ENCODE measurements at regions not wholly inside any gene's neighbourhood (a gene's known extent, or its start where the extent isn't known, plus 50 kb on each side); places are given as distances from the start of the nearest gene placed in this dataset.

DNA sequence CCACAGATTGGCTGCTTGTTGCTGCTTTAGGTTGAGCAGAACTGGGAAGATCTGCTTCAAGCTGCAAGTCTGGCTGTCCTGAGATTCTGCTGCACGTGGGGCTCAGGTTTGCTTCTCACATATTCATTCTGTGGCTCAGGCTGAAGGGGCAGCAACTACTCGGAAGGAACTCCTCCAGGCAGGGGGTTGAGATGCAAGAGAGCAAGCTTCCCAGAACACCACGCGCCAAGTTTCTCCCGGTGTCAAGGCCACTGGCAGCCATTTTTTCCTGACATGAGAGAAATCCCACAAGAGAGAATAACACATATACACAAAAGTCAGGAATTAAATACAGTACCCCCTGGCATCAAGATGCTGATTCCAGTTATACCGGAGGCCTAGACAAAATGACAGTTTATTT, 887.6 kb upstream of the SLC10A2 start (continued):
- TF ChIP-seq, protein P1, sequence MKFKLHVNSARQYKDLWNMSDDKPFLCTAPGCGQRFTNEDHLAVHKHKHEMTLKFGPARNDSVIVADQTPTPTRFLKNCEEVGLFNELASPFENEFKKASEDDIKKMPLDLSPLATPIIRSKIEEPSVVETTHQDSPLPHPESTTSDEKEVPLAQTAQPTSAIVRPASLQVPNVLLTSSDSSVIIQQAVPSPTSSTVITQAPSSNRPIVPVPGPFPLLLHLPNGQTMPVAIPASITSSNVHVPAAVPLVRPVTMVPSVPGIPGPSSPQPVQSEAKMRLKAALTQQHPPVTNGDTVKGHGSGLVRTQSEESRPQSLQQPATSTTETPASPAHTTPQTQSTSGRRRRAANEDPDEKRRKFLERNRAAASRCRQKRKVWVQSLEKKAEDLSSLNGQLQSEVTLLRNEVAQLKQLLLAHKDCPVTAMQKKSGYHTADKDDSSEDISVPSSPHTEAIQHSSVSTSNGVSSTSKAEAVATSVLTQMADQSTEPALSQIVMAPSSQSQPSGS (tag by site-specific recombination; IDR thresholded peaks at IDR 0.05; ENCODE audit: low read depth), result no peak
- no peak for TF ChIP-seq MZF1 (tag by site-specific recombination; IDR thresholded peaks at IDR 0.05; ENCODE audit: borderline replicate concordance)
- TF ChIP-seq ZNF423 (tag by site-specific recombination; IDR thresholded peaks at IDR 0.05), result no peak
- TF ChIP-seq WT1 (tag by site-specific recombination; IDR thresholded peaks at IDR 0.05), result no peak
- TF ChIP-seq, protein P2, sequence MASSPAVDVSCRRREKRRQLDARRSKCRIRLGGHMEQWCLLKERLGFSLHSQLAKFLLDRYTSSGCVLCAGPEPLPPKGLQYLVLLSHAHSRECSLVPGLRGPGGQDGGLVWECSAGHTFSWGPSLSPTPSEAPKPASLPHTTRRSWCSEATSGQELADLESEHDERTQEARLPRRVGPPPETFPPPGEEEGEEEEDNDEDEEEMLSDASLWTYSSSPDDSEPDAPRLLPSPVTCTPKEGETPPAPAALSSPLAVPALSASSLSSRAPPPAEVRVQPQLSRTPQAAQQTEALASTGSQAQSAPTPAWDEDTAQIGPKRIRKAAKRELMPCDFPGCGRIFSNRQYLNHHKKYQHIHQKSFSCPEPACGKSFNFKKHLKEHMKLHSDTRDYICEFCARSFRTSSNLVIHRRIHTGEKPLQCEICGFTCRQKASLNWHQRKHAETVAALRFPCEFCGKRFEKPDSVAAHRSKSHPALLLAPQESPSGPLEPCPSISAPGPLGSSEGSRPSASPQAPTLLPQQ (tag by site-specific recombination; IDR thresholded peaks at IDR 0.05), result no peak
- TF ChIP-seq, protein P3, sequence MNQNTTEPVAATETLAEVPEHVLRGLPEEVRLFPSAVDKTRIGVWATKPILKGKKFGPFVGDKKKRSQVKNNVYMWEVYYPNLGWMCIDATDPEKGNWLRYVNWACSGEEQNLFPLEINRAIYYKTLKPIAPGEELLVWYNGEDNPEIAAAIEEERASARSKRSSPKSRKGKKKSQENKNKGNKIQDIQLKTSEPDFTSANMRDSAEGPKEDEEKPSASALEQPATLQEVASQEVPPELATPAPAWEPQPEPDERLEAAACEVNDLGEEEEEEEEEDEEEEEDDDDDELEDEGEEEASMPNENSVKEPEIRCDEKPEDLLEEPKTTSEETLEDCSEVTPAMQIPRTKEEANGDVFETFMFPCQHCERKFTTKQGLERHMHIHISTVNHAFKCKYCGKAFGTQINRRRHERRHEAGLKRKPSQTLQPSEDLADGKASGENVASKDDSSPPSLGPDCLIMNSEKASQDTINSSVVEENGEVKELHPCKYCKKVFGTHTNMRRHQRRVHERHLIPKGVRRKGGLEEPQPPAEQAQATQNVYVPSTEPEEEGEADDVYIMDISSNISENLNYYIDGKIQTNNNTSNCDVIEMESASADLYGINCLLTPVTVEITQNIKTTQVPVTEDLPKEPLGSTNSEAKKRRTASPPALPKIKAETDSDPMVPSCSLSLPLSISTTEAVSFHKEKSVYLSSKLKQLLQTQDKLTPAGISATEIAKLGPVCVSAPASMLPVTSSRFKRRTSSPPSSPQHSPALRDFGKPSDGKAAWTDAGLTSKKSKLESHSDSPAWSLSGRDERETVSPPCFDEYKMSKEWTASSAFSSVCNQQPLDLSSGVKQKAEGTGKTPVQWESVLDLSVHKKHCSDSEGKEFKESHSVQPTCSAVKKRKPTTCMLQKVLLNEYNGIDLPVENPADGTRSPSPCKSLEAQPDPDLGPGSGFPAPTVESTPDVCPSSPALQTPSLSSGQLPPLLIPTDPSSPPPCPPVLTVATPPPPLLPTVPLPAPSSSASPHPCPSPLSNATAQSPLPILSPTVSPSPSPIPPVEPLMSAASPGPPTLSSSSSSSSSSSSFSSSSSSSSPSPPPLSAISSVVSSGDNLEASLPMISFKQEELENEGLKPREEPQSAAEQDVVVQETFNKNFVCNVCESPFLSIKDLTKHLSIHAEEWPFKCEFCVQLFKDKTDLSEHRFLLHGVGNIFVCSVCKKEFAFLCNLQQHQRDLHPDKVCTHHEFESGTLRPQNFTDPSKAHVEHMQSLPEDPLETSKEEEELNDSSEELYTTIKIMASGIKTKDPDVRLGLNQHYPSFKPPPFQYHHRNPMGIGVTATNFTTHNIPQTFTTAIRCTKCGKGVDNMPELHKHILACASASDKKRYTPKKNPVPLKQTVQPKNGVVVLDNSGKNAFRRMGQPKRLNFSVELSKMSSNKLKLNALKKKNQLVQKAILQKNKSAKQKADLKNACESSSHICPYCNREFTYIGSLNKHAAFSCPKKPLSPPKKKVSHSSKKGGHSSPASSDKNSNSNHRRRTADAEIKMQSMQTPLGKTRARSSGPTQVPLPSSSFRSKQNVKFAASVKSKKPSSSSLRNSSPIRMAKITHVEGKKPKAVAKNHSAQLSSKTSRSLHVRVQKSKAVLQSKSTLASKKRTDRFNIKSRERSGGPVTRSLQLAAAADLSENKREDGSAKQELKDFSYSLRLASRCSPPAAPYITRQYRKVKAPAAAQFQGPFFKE (tag by site-specific recombination; IDR thresholded peaks at IDR 0.05; ENCODE audit: borderline replicate concordance), result no peak
- no peak for TF ChIP-seq ZBTB8A (tag by site-specific recombination; IDR thresholded peaks at IDR 0.05)
- TF ChIP-seq, protein P4, sequence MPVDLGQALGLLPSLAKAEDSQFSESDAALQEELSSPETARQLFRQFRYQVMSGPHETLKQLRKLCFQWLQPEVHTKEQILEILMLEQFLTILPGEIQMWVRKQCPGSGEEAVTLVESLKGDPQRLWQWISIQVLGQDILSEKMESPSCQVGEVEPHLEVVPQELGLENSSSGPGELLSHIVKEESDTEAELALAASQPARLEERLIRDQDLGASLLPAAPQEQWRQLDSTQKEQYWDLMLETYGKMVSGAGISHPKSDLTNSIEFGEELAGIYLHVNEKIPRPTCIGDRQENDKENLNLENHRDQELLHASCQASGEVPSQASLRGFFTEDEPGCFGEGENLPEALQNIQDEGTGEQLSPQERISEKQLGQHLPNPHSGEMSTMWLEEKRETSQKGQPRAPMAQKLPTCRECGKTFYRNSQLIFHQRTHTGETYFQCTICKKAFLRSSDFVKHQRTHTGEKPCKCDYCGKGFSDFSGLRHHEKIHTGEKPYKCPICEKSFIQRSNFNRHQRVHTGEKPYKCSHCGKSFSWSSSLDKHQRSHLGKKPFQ (tag by site-specific recombination; IDR thresholded peaks at IDR 0.05), result no peak

DNA sequence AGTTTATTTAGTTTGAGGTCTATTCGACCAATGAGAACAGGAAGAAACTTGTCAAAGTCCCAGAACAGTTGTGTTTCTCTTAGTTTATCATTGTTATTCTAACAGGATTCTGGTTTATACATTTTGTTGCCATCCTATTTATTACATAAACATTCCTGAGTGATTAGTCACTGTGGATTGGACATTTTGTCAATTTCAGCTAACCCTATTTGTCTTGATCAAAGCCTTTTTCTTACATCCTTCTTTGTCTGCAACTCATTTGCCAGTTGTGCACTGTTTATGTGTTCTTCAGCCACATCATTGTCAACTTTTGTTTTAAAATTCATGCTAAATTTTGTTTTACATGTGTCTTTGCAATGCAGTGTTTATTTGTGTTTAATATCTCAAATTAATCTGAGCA, 886.0 kb upstream of the SLC10A2 start:
- H3K4me3 ChIP-seq (ENCODE audit: low read depth, low read length), result no peak overlapping the region
- ChIA-PET POLR2A (no interaction called here), CTCF (no interaction called here)
- TF ChIP-seq ZBTB17 (tag by site-specific recombination; IDR thresholded peaks at IDR 0.05) (no peak), KLF16 (tag by site-specific recombination; IDR thresholded peaks at IDR 0.05) (no peak), KLF1 (tag by site-specific recombination; IDR thresholded peaks at IDR 0.05) (no peak), YY2 (tag by site-specific recombination; IDR thresholded peaks at IDR 0.05) (no peak), ZNF341 (tag by site-specific recombination; IDR thresholded peaks at IDR 0.05; ENCODE audit: low read depth) (no peak)
- TF ChIP-seq, protein P5, sequence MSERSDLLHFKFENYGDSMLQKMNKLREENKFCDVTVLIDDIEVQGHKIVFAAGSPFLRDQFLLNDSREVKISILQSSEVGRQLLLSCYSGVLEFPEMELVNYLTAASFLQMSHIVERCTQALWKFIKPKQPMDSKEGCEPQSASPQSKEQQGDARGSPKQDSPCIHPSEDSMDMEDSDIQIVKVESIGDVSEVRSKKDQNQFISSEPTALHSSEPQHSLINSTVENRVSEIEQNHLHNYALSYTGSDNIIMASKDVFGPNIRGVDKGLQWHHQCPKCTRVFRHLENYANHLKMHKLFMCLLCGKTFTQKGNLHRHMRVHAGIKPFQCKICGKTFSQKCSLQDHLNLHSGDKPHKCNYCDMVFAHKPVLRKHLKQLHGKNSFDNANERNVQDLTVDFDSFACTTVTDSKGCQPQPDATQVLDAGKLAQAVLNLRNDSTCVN (tag by site-specific recombination; optimal IDR thresholded peaks at IDR 0.05), result no peak
- TF ChIP-seq, protein P6, sequence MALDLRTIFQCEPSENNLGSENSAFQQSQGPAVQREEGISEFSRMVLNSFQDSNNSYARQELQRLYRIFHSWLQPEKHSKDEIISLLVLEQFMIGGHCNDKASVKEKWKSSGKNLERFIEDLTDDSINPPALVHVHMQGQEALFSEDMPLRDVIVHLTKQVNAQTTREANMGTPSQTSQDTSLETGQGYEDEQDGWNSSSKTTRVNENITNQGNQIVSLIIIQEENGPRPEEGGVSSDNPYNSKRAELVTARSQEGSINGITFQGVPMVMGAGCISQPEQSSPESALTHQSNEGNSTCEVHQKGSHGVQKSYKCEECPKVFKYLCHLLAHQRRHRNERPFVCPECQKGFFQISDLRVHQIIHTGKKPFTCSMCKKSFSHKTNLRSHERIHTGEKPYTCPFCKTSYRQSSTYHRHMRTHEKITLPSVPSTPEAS (tag by site-specific recombination; IDR thresholded peaks at IDR 0.05), result no peak
- no peaks in the 10 kb centered on the region for H3K9me3 ChIP-seq (ENCODE audit: control insufficient read depth, insufficient read depth, low read depth, low read length)
- H3K4me1 ChIP-seq (ENCODE audit: control insufficient read depth, insufficient read depth, low read length), result no peaks in the 10 kb centered on the region
- H3K36me3 ChIP-seq (ENCODE audit: control insufficient read depth in 2 of 2, insufficient read depth in 1 of 2, low read length in 2 of 2), result no peaks in the 10 kb centered on the region
- H3K27ac ChIP-seq (ENCODE audit: extremely low read depth, low read depth, low read length), result no peak overlapping the region
